GM10248 (cell line): ENCODE measurements at regions not wholly inside any gene's neighbourhood (a gene's known extent, or its start where the extent isn't known, plus 50 kb on each side); places are given as distances from the start of the nearest gene placed in this dataset.

Source experiments
- CTCF ChIA-PET: fragments of 300-600 bp; sonication (Branson Sonifier 250); formaldehyde crosslinking; extraction: SDS; loops from one replicate; lab custom pipeline; 2021; ENCODE audit warnings: antibody characterized with exemption; lab: Yijun Ruan, JAX
- POLR2A ChIA-PET: fragments of 350-650 bp; sonication (Branson Sonifier 250); formaldehyde crosslinking; extraction: SDS; loops from one replicate; lab custom pipeline; 2020; ENCODE audit warnings: antibody characterized with exemption; lab: Yijun Ruan, JAX
- DNase-seq: peaks from one replicate; pipeline ENCODE4 v3.0.0; 2012; ENCODE audit errors: extremely low spot score
- CTCF ChIP-seq: IDR thresholded peaks from 2 replicates; pipeline ENCODE4 v1.5.1; 2012; ENCODE audit warnings: mild to moderate bottlenecking, low read depth; ENCODE audit errors: extremely low read depth, missing control alignments, control extremely low read depth

- no peak for DNase-seq
- no peak for TF ChIP-seq CTCF
- ChIA-PET CTCF (no interaction called here), POLR2A (no interaction called here)
These were observed 52.4 kb upstream of the TEX51 start for GRCh38 chr2:126846241-126846640.
